Upper lobe of right lung (tissue), 1 donor: ENCODE measurements at regions not wholly inside any gene's neighbourhood (a gene's known extent, or its start where the extent isn't known, plus 50 kb on each side); places are given as distances from the start of the nearest gene placed in this dataset.

Experiments used
- ATAC-seq: fragments of 200-7000 bp; cut with Tn5 transposase; one replicate; pipeline ENCODE4 v1.9.1; 2020; ENCODE audit warnings: mild to moderate bottlenecking, moderate library complexity
- DNase-seq: peaks from one replicate; pipeline ENCODE4 v3.0.0-alpha.2; 2020
- H3K27ac ChIP-seq: fragments of 200-600 bp; one replicate; pipeline ENCODE4 v1.8.0; 2022
- H3K27me3 ChIP-seq: fragments of 200-600 bp; one replicate; pipeline ENCODE4 v1.8.0; 2022; ENCODE audit warnings: mild to moderate bottlenecking
- H3K36me3 ChIP-seq: fragments of 200-600 bp; one replicate; pipeline ENCODE4 v1.8.0; 2022
- H3K4me1 ChIP-seq: fragments of 200-600 bp; one replicate; pipeline ENCODE4 v1.8.0; 2022
- H3K4me3 ChIP-seq: fragments of 200-600 bp; one replicate; pipeline ENCODE4 v1.8.0; 2022; ENCODE audit warnings: mild to moderate bottlenecking
- H3K9me3 ChIP-seq: fragments of 200-600 bp; one replicate; pipeline ENCODE4 v1.8.0; 2022
- intact Hi-C: fragments of 100-400 bp; cut with DNase I; formaldehyde crosslinking; loops from one replicate; pipeline ENCODE4 v1.11.0; 2022
- TF ChIP-seq, protein P1 (sequence below): fragments of 200-600 bp; IDR thresholded peaks from one replicate; pipeline ENCODE4 v1.8.0; 2022; ENCODE audit warnings: antibody characterized with exemption
- donor health status: DM: no; HTN: yes; CAD: no; lungs with severe emphysema.

DNA sequence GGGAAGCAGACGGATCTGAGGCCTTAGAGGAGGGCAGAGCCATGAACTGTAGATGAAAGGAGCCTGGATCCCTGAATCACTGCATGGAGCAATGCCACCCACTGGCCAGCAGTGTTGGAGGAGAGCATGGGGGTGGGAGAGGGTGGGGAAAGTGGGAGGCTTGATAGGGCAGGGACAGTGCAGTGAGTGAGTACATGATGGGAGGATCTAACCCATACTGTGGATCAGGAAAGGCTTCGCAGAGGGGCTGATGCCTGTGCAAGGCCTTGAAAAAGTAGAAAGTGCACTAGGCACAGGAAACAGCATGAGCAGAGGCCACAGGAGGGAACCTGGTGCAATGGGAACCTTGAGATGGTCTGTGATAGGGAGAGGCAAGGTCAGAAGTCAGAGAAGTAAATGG lies 391.9 kb downstream of the PTPRU start:
- no peak for ATAC-seq

DNA sequence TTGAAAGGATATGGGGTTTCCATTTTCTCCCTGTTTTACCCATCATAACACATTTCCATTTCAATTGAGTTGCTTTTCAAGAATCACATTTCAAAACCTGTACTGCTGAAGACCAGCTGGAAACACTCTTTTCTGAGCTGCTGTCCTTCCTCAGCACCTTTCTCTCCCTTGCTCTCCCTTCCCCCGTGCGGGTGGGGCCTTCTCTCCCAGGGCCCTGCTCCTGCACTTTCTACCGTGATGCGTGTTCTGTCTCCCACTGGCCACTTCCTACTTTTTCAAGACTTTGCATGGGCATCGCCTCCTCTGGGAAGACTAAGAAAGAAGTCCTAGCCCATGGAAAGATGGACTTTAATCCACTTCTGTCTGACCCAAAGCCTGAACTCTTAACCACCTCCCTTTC lies 390.4 kb downstream of the PTPRU start:
- H3K9me3 ChIP-seq, result no peaks in the 10 kb centered on the region
- DNase-seq (no peak), ATAC-seq (no peak)
- H3K4me3 ChIP-seq, result no peak overlapping the region
- H3K27me3 ChIP-seq, result peaks cover 8% of the 10 kb centered on the region
- H3K27ac ChIP-seq, result no peak overlapping the region
- no peaks in the 10 kb centered on the region for H3K36me3 ChIP-seq
- H3K4me1 ChIP-seq, result no peaks in the 10 kb centered on the region
- intact Hi-C loops, result no loop called here
- TF ChIP-seq, protein P1, sequence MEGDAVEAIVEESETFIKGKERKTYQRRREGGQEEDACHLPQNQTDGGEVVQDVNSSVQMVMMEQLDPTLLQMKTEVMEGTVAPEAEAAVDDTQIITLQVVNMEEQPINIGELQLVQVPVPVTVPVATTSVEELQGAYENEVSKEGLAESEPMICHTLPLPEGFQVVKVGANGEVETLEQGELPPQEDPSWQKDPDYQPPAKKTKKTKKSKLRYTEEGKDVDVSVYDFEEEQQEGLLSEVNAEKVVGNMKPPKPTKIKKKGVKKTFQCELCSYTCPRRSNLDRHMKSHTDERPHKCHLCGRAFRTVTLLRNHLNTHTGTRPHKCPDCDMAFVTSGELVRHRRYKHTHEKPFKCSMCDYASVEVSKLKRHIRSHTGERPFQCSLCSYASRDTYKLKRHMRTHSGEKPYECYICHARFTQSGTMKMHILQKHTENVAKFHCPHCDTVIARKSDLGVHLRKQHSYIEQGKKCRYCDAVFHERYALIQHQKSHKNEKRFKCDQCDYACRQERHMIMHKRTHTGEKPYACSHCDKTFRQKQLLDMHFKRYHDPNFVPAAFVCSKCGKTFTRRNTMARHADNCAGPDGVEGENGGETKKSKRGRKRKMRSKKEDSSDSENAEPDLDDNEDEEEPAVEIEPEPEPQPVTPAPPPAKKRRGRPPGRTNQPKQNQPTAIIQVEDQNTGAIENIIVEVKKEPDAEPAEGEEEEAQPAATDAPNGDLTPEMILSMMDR, result no peak

More for the DNA sequence above, 391.9 kb downstream of the PTPRU start:
- Histone ChIP-seq H3K9me3 (no peaks in the 10 kb centered on the region), H3K36me3 (no peaks in the 10 kb centered on the region), H3K27ac (no peak overlapping the region), H3K4me1 (no peaks in the 10 kb centered on the region), H3K27me3 (peaks cover 5% of the 10 kb centered on the region), H3K4me3 (no peak overlapping the region)
- TF ChIP-seq, protein P1, result no peak
- no peak for DNase-seq
- intact Hi-C loops, result no loop called here

DNA sequence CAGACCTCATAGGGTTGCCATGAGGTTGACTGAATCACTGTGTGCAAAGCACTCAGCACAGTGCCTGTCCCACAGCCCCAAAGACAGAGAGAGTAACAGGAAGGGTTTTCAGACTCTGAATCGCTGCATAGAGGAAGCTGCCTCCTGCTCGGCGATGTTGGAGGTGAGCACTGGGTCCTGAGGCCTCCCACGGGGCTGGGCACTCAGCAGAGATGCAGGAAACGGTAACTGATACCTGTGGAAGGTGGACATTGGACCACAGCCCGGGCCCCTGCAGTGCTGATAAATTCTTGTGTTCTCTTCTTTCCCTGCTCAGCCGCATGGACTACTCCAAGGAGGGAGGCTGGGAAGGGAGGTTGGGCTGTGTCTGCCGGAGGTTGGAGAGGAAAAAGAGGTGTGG lies 389.7 kb downstream of the PTPRU start:
- no peak for ATAC-seq

DNA sequence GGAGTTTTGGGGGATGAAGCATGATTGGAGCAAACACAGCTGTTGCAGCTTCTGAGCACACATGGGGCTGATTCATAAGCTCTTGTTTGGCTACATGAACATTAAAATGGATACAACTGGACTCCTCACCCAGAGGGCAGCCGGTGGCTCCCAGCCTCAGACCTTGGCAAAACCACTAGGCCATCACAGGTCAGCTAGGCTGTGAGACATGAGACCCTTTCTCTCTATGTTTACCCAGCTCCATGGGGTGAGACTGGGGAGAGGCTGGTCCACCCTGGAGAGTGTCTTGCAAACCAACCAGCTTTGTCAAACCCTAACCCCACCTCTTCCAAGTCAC lies 388.7 kb downstream of the PTPRU start:
- Histone ChIP-seq H3K4me1 (no peaks in the 10 kb centered on the region), H3K4me3 (no peak overlapping the region), H3K27ac (no peak overlapping the region), H3K27me3 (peaks cover 8% of the 10 kb centered on the region), H3K9me3 (no peaks in the 10 kb centered on the region), H3K36me3 (no peaks in the 10 kb centered on the region)
- TF ChIP-seq, protein P1, result no peak
- ATAC-seq, result no peak
- intact Hi-C loops, result no loop called here
- no peak for DNase-seq

More for the DNA sequence above, 389.7 kb downstream of the PTPRU start:
- H3K27ac ChIP-seq, result no peak overlapping the region
- no peak overlapping the region for H3K4me3 ChIP-seq
- no peak for DNase-seq
- peaks cover 8% of the 10 kb centered on the region for H3K27me3 ChIP-seq
- no peaks in the 10 kb centered on the region for H3K36me3 ChIP-seq
- no peaks in the 10 kb centered on the region for H3K4me1 ChIP-seq
- TF ChIP-seq, protein P1, result no peak
- H3K9me3 ChIP-seq, result no peaks in the 10 kb centered on the region
- intact Hi-C loops, result no loop called here

DNA sequence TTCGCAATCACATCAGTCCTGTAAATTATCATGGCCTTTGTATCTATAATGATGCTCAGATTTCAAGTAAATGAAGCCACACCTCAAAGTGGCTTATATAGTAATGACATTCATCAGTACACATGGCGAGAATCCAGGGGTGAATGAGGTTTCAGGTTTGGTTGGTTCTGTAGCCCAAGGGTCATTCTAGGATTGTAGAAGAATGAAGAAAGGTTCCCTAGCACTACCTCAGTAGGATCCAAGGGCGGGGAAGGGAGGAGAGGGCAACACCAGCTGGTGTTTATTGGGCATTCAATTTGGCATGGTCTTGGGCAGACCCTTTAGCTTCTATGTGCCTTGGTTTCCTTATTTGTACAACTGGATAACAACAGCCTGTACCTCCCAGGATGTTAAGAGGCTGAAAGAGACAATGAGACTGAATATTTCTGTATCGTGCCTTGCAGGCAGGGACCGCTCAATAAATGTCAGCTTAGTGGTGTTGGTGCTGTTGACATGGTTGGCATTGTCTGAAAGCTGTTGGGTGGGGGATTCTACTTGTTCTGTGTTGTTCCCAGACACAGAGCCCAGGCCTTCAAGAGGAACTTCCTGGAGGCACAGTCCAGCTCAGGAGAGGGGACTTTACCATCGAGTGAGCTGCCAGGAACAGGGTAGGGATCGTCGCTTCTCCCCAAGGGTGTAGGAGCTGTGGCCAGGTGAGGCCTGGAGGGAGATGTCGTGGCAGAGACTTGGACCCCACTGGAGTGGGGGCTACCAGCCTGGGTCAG lies 388.2 kb downstream of the PTPRU start:
- intact Hi-C loops, result no loop called here

More for the DNA sequence above, 388.2 kb downstream of the PTPRU start:
- H3K27me3 ChIP-seq, result peaks cover 8% of the 10 kb centered on the region
- H3K4me3 ChIP-seq, result no peak overlapping the region
- no peaks in the 10 kb centered on the region for H3K4me1 ChIP-seq
- no peaks in the 10 kb centered on the region for H3K36me3 ChIP-seq
- DNase-seq, result no peak
- TF ChIP-seq, protein P1, result no peak
- ATAC-seq, result no peak
- no peak overlapping the region for H3K27ac ChIP-seq
- H3K9me3 ChIP-seq, result no peaks in the 10 kb centered on the region
